ENCODE measurements at regions not wholly inside any gene's neighbourhood (a gene's known extent, or its start where the extent isn't known, plus 50 kb on each side); places are given as distances from the start of the nearest gene placed in this dataset.
A peak's percentile ranks its signal among the peaks of the same experiment; 100 is the strongest.

GRCh38 chr12:58537278-58537677, 383.0 kb downstream of the LRIG3 start:
- H3K36me3 ChIP-seq (ENCODE audit: control insufficient read depth, insufficient read depth, low read length): no peaks in the 10 kb centered on the region
- CTCF ChIA-PET: interaction anchor here (1.1 to 1.9 kb wide), 4 partner anchors 29 to 551 kb away, joined by 3 to 9 read pairs (median 4); no protein-coding TSS in a partner anchor
- no peak overlapping the region for H3K4me3 ChIP-seq (ENCODE audit: low read depth, low read length)
- H3K27me3 ChIP-seq (ENCODE audit: control insufficient read depth, insufficient read depth, low read length): no peaks in the 10 kb centered on the region
- POLR2A ChIA-PET: interaction anchor here (1.0 kb wide), 1 partner anchor 220 kb away, joined by 3 read pairs; no protein-coding TSS in a partner anchor
- no peak for DNase-seq (ENCODE audit: low read depth)
- TF ChIP-seq CTCF (IDR thresholded peaks at IDR 0.05; ENCODE audit: insufficient read depth, low read depth, low read length): no peak

- POLR2A ChIA-PET: no interaction called here
- DNase-seq (ENCODE audit: low read depth): no peak
- Histone ChIP-seq H3K27me3 (ENCODE audit: control insufficient read depth, insufficient read depth, low read length) (no peaks in the 10 kb centered on the region), H3K36me3 (ENCODE audit: control insufficient read depth, insufficient read depth, low read length) (no peaks in the 10 kb centered on the region), H3K4me3 (ENCODE audit: low read depth, low read length) (no peak overlapping the region)
- CTCF ChIA-PET: interaction anchor here (1.1 to 3.8 kb wide), 12 partner anchors 9 to 611 kb away, joined by 3 to 46 read pairs (median 14); no protein-coding TSS in a partner anchor
- no peak for TF ChIP-seq CTCF (IDR thresholded peaks at IDR 0.05; ENCODE audit: insufficient read depth, low read depth, low read length)
Measured at GRCh38 chr12:58539295-58539694, 381.0 kb downstream of the LRIG3 start.

- TF ChIP-seq CTCF (IDR thresholded peaks at IDR 0.05; ENCODE audit: insufficient read depth, low read depth, low read length): peak; percentile 88
- Histone ChIP-seq H3K27me3 (ENCODE audit: control insufficient read depth, insufficient read depth, low read length) (no peaks in the 10 kb centered on the region), H3K36me3 (ENCODE audit: control insufficient read depth, insufficient read depth, low read length) (no peaks in the 10 kb centered on the region), H3K4me3 (ENCODE audit: low read depth, low read length) (no peak overlapping the region)
- no peak for DNase-seq (ENCODE audit: low read depth)
- ChIA-PET CTCF (interaction anchor here (0.6 to 3.8 kb wide), 44 partner anchors 10 to 624 kb away, joined by 3 to 46 read pairs (median 5); no protein-coding TSS in a partner anchor), POLR2A (interaction anchor here (0.6 to 1.4 kb wide), 3 partner anchors 52 to 337 kb away, joined by 3 read pairs; no protein-coding TSS in a partner anchor)
Measured at GRCh38 chr12:58540480-58541299, 379.6 kb downstream of the LRIG3 start.

- Histone ChIP-seq H3K27me3 (ENCODE audit: control insufficient read depth, insufficient read depth, low read length) (no peaks in the 10 kb centered on the region), H3K36me3 (ENCODE audit: control insufficient read depth, insufficient read depth, low read length) (no peaks in the 10 kb centered on the region), H3K4me3 (ENCODE audit: low read depth, low read length) (no peak overlapping the region)
- ChIA-PET POLR2A (interaction anchor here (0.7 to 1.4 kb wide), 2 partner anchors 52 to 336 kb away, joined by 3 read pairs; no protein-coding TSS in a partner anchor), CTCF (interaction anchor here (0.8 to 3.8 kb wide), 27 partner anchors 12 to 624 kb away, joined by 3 to 46 read pairs (median 5); no protein-coding TSS in a partner anchor)
- DNase-seq (ENCODE audit: low read depth): no peak
- TF ChIP-seq CTCF (IDR thresholded peaks at IDR 0.05; ENCODE audit: insufficient read depth, low read depth, low read length): no peak
Measured at GRCh38 chr12:58541300-58541690, 379.0 kb downstream of the LRIG3 start.

GRCh38 chr12:58544281-58544680, 376.0 kb downstream of the LRIG3 start:
- no peaks in the 10 kb centered on the region for H3K27me3 ChIP-seq (ENCODE audit: control insufficient read depth, insufficient read depth, low read length)
- CTCF ChIA-PET: no interaction called here
- H3K4me3 ChIP-seq (ENCODE audit: low read depth, low read length): no peak overlapping the region
- POLR2A ChIA-PET: no interaction called here
- DNase-seq (ENCODE audit: low read depth): no peak
- no peak for TF ChIP-seq CTCF (IDR thresholded peaks at IDR 0.05; ENCODE audit: insufficient read depth, low read depth, low read length)
- H3K36me3 ChIP-seq (ENCODE audit: control insufficient read depth, insufficient read depth, low read length): no peaks in the 10 kb centered on the region
